Activated CD8-positive, alpha-beta memory T cell treated with anti-CD3 and anti-CD28 coated beads, Interleukin-2, amount 50 U/mL, for 1 hour (primary cell): ENCODE measurements at regions not wholly inside any gene's neighbourhood (a gene's known extent, or its start where the extent isn't known, plus 50 kb on each side); places are given as distances from the start of the nearest gene placed in this dataset.
"Not testable (repeated sequence)": the region's sequence is repeated elsewhere in the genome, so short reads cannot be mapped to it uniquely, and the experiment has no call there.

Source experiments
- DNase-seq: peaks from one replicate; pipeline ENCODE4 v3.0.0-alpha.2; 2020; ENCODE audit errors: extremely low read depth

- no peak for DNase-seq
These were observed 366.7 kb upstream of the SGO1 start for GRCh38 chr3:20552605-20553275.

- not testable (repeated sequence) for DNase-seq
These were observed 361.6 kb upstream of the SGO1 start for GRCh38 chr3:20547361-20548269.

- no peak for DNase-seq
These were observed 360.6 kb upstream of the SGO1 start for GRCh38 chr3:20546636-20547035.

- DNase-seq: no peak
These were observed 357.7 kb upstream of the SGO1 start for GRCh38 chr3:20543535-20544226.

GRCh38 chr3:20540066-20540465 is 354.1 kb upstream of the SGO1 start:
- DNase-seq: no peak

GRCh38 chr3:20539666-20540065 is 353.7 kb upstream of the SGO1 start:
- no peak for DNase-seq

GRCh38 chr3:20537234-20537633 is 351.2 kb upstream of the SGO1 start:
- no peak for DNase-seq

- DNase-seq: no peak
These were observed 343.9 kb upstream of the SGO1 start for GRCh38 chr3:20529911-20530310.

- no peak for DNase-seq
These were observed 342.3 kb upstream of the SGO1 start for GRCh38 chr3:20528180-20528770.

DNA sequence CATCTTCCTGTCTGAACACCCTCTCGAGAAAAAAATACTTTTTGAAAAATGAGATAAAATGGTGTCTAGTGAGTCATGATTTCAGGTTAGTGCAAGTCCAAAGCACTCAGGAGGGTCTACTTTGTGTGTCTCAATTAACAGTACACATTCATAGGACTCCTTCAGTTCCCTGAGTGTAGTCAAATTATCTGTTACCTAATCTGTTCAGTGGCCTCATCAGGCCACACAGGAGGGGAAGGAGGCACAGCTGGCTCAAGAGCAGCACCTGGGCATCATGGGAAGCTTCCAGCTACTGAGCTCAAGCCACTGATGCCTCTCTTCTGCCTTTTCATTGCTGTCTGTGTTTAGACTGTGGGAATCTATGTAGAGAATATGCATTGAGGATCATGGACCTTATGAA is 341.4 kb upstream of the SGO1 start:
- DNase-seq: no peak

- DNase-seq: no peak
These were observed 338.3 kb upstream of the SGO1 start for GRCh38 chr3:20524328-20524727.

DNA sequence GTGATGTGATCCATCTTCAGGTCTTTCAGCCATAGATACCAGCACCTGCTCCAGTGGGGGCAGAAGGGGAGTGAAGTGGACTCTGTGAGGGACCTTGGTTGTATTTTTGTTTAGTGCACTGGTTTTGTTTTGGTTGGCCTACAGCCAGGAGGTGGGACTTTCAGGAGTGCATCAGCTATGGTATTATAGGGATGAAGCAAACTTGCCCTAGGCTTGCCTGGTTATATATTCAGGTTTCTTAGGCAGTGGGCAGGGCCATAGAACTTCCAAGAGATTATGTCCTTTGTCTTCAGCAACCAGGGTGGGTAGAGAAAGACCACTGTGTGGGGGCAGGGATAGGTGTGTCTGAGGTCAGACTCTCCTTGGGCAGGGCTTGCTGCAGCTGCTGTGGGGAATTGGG is 337.3 kb upstream of the SGO1 start:
- no peak for DNase-seq

DNA sequence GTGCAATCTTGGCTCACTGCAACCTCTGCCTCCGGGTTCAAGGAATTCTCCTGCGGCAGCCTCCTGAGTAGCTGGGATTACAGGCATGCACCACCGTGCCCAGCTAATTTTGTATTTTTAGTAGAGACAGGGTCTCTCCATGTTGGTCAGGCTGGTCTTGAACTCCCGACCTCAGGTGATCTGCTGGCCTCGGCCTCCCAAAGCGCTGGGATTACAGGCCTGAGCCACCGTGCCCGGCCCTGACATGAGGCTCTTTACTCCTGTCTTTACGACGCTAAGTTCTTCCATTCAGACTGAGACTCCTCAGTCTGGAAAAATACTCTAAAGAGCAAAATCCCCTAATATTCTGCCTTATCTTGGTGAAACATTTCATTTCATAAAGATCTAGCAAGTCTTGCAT is 331.3 kb upstream of the SGO1 start:
- DNase-seq: not testable (repeated sequence)

DNA sequence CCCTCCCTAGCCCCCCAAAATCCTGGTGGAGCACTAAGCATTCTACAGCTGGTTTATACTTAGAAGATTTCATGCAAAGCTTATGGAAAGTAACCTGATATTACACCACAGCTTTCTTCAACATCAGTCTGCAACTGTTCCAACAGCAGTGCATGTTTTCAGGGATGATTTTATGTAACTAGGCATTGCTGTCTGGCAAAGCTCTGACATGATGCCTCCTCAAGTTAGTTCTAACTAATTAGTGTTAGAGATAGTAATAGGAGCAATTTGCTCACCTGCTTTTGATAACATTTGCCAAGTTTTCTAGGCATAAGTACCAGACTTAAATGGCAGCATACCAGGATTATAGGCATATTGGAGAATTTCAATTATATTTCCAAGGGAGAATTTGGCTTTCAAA is 330.3 kb upstream of the SGO1 start:
- DNase-seq: no peak

DNA sequence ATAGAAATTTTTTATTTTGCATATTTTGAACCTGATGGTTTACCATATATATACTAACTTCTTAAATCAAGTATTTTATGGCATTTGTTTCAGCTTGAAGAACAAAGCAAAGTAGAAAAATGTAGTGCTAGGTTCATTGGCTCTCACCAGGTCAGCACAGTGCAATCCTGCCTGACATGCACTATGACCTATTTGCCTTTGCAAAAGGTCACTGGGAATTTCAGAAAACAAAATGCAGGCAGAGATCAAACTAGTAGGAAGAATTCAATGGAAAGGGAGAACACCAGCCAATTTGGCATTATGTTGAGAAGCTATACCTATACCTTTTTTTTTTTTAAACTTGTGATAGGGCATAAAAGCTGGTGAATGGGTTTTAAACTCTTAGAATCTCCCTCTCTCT is 329.8 kb upstream of the SGO1 start:
- DNase-seq: no peak

- no peak for DNase-seq
These were observed 326.0 kb upstream of the SGO1 start for GRCh38 chr3:20511863-20512505.

DNA sequence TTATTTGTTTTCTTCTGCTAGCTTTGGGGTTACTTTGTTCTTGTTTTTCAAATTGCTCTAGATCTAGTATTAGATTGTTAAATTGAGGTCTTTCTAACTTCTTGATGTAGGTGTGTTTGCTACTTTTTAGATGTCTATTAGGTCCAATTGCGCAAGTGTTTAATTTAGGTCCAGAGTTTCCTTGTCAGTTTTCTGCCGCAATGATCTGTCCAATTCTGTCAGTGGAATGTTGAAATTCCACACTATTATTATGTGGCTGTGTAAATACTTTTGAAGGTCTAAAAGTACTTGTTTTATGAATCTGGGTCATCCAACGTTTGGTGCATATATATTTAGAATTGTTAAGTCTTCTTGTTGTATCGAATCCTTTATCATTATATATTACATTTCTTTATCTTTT is 324.4 kb upstream of the SGO1 start:
- no peak for DNase-seq

- no peak for DNase-seq
These were observed 317.5 kb upstream of the SGO1 start for GRCh38 chr3:20503394-20504082.

- no peak for DNase-seq
These were observed 305.0 kb upstream of the SGO1 start for GRCh38 chr3:20490996-20491395.

GRCh38 chr3:20488151-20488550 is 302.1 kb upstream of the SGO1 start:
- no peak for DNase-seq

- no peak for DNase-seq
These were observed 298.1 kb upstream of the SGO1 start for GRCh38 chr3:20484126-20484525.
